H1 (cell line): ENCODE measurements at regions not wholly inside any gene's neighbourhood (a gene's known extent, or its start where the extent isn't known, plus 50 kb on each side); places are given as distances from the start of the nearest gene placed in this dataset.

Experiments
- SIN3A ChIP-seq, 2 experiments: IDR thresholded peaks in 1 of 2; conservative IDR thresholded peaks in 1 of 2; 2 replicates each; pipeline ENCODE4 v1.6.1; 2011 to 2012; ENCODE audit warnings: low read length in 2 of 2, improper control_type of control experiment in 1 of 2, low read depth in 1 of 2, mild to moderate bottlenecking in 1 of 2

- no peak for TF ChIP-seq SIN3A (conservative IDR thresholded peaks at IDR 0.05 in 1 of 2, IDR thresholded peaks at IDR 0.05 in 1 of 2; ENCODE audit: low read depth in 1 of 2, low read length in 2 of 2)
Observed at GRCh38 chr10:130737186-130737585, 574.3 kb downstream of the TCERG1L start (continued).
